ENCODE measurements at regions not wholly inside any gene's neighbourhood (a gene's known extent, or its start where the extent isn't known, plus 50 kb on each side); places are given as distances from the start of the nearest gene placed in this dataset.

DNA sequence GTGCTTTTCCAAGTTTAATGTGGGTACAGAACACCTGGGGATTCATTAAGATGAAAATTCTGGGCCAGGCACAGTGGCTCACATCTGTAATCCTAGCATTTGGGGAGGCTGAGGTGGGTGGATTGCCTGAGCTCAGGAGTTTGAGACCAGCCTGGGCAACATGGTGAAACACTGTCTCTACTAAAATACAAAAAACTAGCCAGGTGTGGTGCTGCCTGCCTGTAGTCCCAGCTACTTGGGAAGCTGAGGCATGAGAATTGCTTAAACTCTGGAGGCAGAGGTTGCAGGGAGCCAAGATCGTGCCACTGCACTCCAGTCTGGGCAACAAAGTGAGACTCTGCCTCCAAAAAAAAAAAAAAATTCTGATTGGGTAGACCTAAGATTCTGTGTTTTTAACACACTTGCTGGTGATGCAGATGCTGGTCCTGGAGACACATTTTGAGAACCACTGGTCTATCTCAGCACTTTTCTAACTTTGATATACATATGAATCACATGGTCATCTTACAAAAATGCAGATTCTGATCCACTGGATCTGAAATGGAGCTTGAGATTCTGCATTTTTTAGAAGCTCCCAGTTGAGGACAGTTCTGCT, 223.8 kb upstream of the SATB1 start:
- TF ChIP-seq, protein P1, sequence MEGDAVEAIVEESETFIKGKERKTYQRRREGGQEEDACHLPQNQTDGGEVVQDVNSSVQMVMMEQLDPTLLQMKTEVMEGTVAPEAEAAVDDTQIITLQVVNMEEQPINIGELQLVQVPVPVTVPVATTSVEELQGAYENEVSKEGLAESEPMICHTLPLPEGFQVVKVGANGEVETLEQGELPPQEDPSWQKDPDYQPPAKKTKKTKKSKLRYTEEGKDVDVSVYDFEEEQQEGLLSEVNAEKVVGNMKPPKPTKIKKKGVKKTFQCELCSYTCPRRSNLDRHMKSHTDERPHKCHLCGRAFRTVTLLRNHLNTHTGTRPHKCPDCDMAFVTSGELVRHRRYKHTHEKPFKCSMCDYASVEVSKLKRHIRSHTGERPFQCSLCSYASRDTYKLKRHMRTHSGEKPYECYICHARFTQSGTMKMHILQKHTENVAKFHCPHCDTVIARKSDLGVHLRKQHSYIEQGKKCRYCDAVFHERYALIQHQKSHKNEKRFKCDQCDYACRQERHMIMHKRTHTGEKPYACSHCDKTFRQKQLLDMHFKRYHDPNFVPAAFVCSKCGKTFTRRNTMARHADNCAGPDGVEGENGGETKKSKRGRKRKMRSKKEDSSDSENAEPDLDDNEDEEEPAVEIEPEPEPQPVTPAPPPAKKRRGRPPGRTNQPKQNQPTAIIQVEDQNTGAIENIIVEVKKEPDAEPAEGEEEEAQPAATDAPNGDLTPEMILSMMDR (conservative IDR thresholded peaks at IDR 0.05 in 1 of 2, IDR thresholded peaks at IDR 0.05 in 1 of 2; ENCODE audit: extremely low read depth in 1 of 2, insufficient read depth in 1 of 2, low read depth in 1 of 2, low read length in 2 of 2), result no peak
- TF ChIP-seq EZH2 (IDR thresholded peaks at IDR 0.05; ENCODE audit: borderline replicate concordance, low read length), result no peak
